ENCODE measurements at regions not wholly inside any gene's neighbourhood (a gene's known extent, or its start where the extent isn't known, plus 50 kb on each side); places are given as distances from the start of the nearest gene placed in this dataset.

GRCh38 chr20:63096681-63097335 lies 90.0 kb upstream of the BHLHE23 start:
- Histone ChIP-seq H3K4me1 (ENCODE audit: control insufficient read depth, extremely low read depth, insufficient read depth, low read length) (no peaks in the 10 kb centered on the region), H3K9ac (replicated peaks; ENCODE audit: extremely low read depth, insufficient read depth, low read length) (no peak overlapping the region), H4K20me1 (replicated peaks; ENCODE audit: control insufficient read depth, extremely low read depth, insufficient read depth, low read length) (no peaks in the 10 kb centered on the region), H3K9me3 (replicated peaks; ENCODE audit: control insufficient read depth, insufficient read depth, low read length) (no peaks in the 10 kb centered on the region), H2AFZ (ENCODE audit: low read depth, low read length) (no peak overlapping the region), H3K36me3 (ENCODE audit: control insufficient read depth in 2 of 2, extremely low read depth in 1 of 2, insufficient read depth in 2 of 2, low read length in 2 of 2) (no peaks in the 10 kb centered on the region), H3K27me3 (ENCODE audit: control insufficient read depth in 2 of 2, insufficient read depth in 2 of 2, low read length in 2 of 2) (no peaks in the 10 kb centered on the region), H3K4me2 (ENCODE audit: insufficient read depth, low read length) (no peak overlapping the region), H3K4me3 (replicated peaks in 1 of 3; ENCODE audit: insufficient read depth in 1 of 3, low read depth in 1 of 3, low read length in 3 of 3) (no peak overlapping the region), H3K9me1 (replicated peaks; ENCODE audit: control insufficient read depth, extremely low read depth, insufficient read depth, low read length) (no peaks in the 10 kb centered on the region), H3K79me2 (ENCODE audit: control insufficient read depth, insufficient read depth, low read length) (no peaks in the 10 kb centered on the region), H3K27ac (ENCODE audit: insufficient read depth, low read depth, low read length) (no peak overlapping the region)
- no peak for FAIRE-seq
- dilution Hi-C loops (cut with MboI; ENCODE audit: extremely low pct_ligation_motif_present, low sequenced_read_pairs): no loop called here
- BruUV-seq (replicated peaks): no TSS peak
- no peak for TF ChIP-seq CTCF (IDR thresholded peaks at IDR 0.05; ENCODE audit: extremely low read depth in 1 of 2, insufficient read depth in 1 of 2, low read depth in 1 of 2, low read length in 2 of 2)
- no peak for TF ChIP-seq FOS (IDR thresholded peaks at IDR 0.05; ENCODE audit: borderline replicate concordance, insufficient read depth, low read length)
- no peak for TF ChIP-seq JUN (IDR thresholded peaks at IDR 0.05; ENCODE audit: borderline replicate concordance, insufficient read depth, insufficient read length, low read depth)
- TF ChIP-seq POLR2A (IDR thresholded peaks at IDR 0.05; ENCODE audit: low read depth, low read length): no peak
- TF ChIP-seq MAX (IDR thresholded peaks at IDR 0.05; ENCODE audit: insufficient read depth, insufficient read length): no peak
- no peak for TF ChIP-seq MYC (IDR thresholded peaks at IDR 0.05; ENCODE audit: low read depth, low read length)
- no peak for TF ChIP-seq GATA2 (IDR thresholded peaks at IDR 0.05; ENCODE audit: insufficient read depth, insufficient read length, low read depth, low read length)
- no peak for TF ChIP-seq EZH2 (IDR thresholded peaks at IDR 0.05; ENCODE audit: borderline replicate concordance, low read depth, low read length, severe bottlenecking)
- TF ChIP-seq POLR2AphosphoS5 (IDR thresholded peaks at IDR 0.05; ENCODE audit: insufficient read depth, low read depth, low read length): no peak
- CTCF ChIA-PET: no interaction called here
- POLR2A ChIA-PET: no interaction called here
- intact Hi-C loops (cut with micrococcal nuclease): no loop called here
- no peak for DNase-seq (ENCODE audit: low read depth, low spot score)
